GM23338 (cell line): ENCODE measurements at regions not wholly inside any gene's neighbourhood (a gene's known extent, or its start where the extent isn't known, plus 50 kb on each side); places are given as distances from the start of the nearest gene placed in this dataset.
A peak's percentile ranks its signal among the peaks of the same experiment; 100 is the strongest.

Experiments used
- ATAC-seq: fragments of 200-7000 bp; cut with Tn5 transposase; 3 replicates; pipeline ENCODE4 v1.9.1; 2020
- DNase-seq: peaks from one replicate; pipeline ENCODE4 v3.0.0-alpha.2; 2015; ENCODE audit warnings: low spot score
- H2AFZ ChIP-seq: fragments of 200-600 bp; sonication (generic); 2 replicates; pipeline ENCODE4 v1.8.0; 2016; ENCODE audit warnings: antibody characterized with exemption, mild to moderate bottlenecking, moderate library complexity
- H3F3A ChIP-seq: fragments of 200-600 bp; sonication (generic); replicated peaks from 2 replicates; pipeline ENCODE4 v1.8.0; 2017; ENCODE audit warnings: antibody characterized with exemption, mixed run types, low read depth
- H3K27ac ChIP-seq: fragments of 200-600 bp; sonication (generic); 2 replicates; pipeline ENCODE4 v1.6.1; 2016; ENCODE audit warnings: low read depth
- H3K27me3 ChIP-seq: fragments of 200-600 bp; sonication (generic); 2 replicates; pipeline ENCODE4 v1.8.0; 2016; ENCODE audit warnings: mild to moderate bottlenecking, mixed run types, moderate library complexity; ENCODE audit not compliant: insufficient read depth
- H3K36me3 ChIP-seq: fragments of 200-600 bp; sonication (generic); 2 replicates; pipeline ENCODE4 v1.8.0; 2016; ENCODE audit warnings: mild to moderate bottlenecking; ENCODE audit not compliant: insufficient read depth
- H3K4me1 ChIP-seq: fragments of 200-600 bp; sonication (generic); 2 replicates; pipeline ENCODE4 v1.8.0; 2016; ENCODE audit warnings: mild to moderate bottlenecking, moderate library complexity; ENCODE audit not compliant: insufficient read depth
- H3K4me2 ChIP-seq: fragments of 200-600 bp; sonication (generic); 2 replicates; pipeline ENCODE4 v1.7.1; 2017; ENCODE audit warnings: mixed run types
- H3K4me3 ChIP-seq: fragments of 200-600 bp; sonication (generic); 2 replicates; pipeline ENCODE4 v1.6.1; 2016; ENCODE audit warnings: mixed run types
- H3K79me2 ChIP-seq: fragments of 200-600 bp; sonication (generic); replicated peaks from 2 replicates; pipeline ENCODE4 v1.8.0; 2017; ENCODE audit warnings: mild to moderate bottlenecking; ENCODE audit not compliant: insufficient read depth
- H3K9me2 ChIP-seq: fragments of 200-600 bp; sonication (generic); 2 replicates; pipeline ENCODE4 v1.8.0; 2017; ENCODE audit not compliant: insufficient read depth
- H4K20me1 ChIP-seq: fragments of 200-600 bp; sonication (generic); replicated peaks from 2 replicates; pipeline ENCODE4 v1.8.0; 2017; ENCODE audit warnings: mild to moderate bottlenecking; ENCODE audit not compliant: insufficient read depth
- H3K27ac Mint-ChIP-seq: 2 replicates; pipeline ENCODE4 v1.8.0; 2020; ENCODE audit warnings: inconsistent platforms, mild to moderate bottlenecking, moderate library complexity, mixed read lengths
- H3K27me3 Mint-ChIP-seq: 3 replicates; pipeline ENCODE4 v1.8.0; 2022; ENCODE audit warnings: low read depth, mild to moderate bottlenecking, moderate library complexity, mixed read lengths, inconsistent platforms; ENCODE audit not compliant: insufficient read depth, poor library complexity
- H3K36me3 Mint-ChIP-seq: 3 replicates; pipeline ENCODE4 v1.8.0; 2021; ENCODE audit warnings: low read depth, mild to moderate bottlenecking, inconsistent platforms, moderate library complexity, mixed read lengths
- H3K4me1 Mint-ChIP-seq: 3 replicates; pipeline ENCODE4 v1.8.0; 2020; ENCODE audit warnings: mild to moderate bottlenecking, inconsistent platforms, mixed read lengths
- H3K4me3 Mint-ChIP-seq: 3 replicates; pipeline ENCODE4 v1.8.0; 2021; ENCODE audit warnings: moderate library complexity, mild to moderate bottlenecking, inconsistent platforms, mixed read lengths
- H3K9me3 Mint-ChIP-seq: 3 replicates; pipeline ENCODE4 v1.8.0; 2020; ENCODE audit warnings: moderate library complexity, mild to moderate bottlenecking, inconsistent platforms, mixed read lengths
- CREB1 ChIP-seq: fragments of 250-450 bp; sonication (Bioruptor Pico); IDR thresholded peaks from 2 replicates; pipeline ENCODE4 v1.5.0; 2020; ENCODE audit warnings: low read depth, mild to moderate bottlenecking, moderate library complexity
- CTCF ChIP-seq, 2 experiments: fragments of 200-600 bp in 1 of 2; sonication (generic) in 1 of 2; conservative IDR thresholded peaks; 2 replicates each; pipeline versions ENCODE4 v1.5.1 to v1.6.1; 2016 to 2017; ENCODE audit warnings: antibody characterized with exemption in 2 of 2, low read depth in 2 of 2, mild to moderate bottlenecking in 2 of 2, moderate library complexity in 1 of 2
- ETS1 ChIP-seq: IDR thresholded peaks from 2 replicates; pipeline ENCODE4 v1.6.1; 2016; ENCODE audit warnings: antibody characterized with exemption
- EZH2 ChIP-seq: fragments of 200-600 bp; sonication (generic); IDR thresholded peaks from one replicate; pipeline ENCODE4 v1.8.0; 2017; ENCODE audit warnings: antibody characterized with exemption, mild to moderate bottlenecking, low read depth; ENCODE audit not compliant: unreplicated experiment
- EZH2phosphoT487 ChIP-seq: fragments of 200-600 bp; sonication (generic); IDR thresholded peaks from one replicate; pipeline ENCODE4 v1.8.1; 2018; ENCODE audit warnings: antibody characterized with exemption; ENCODE audit not compliant: unreplicated experiment
- NANOG ChIP-seq: IDR thresholded peaks from 2 replicates; pipeline ENCODE4 v1.6.1; 2016; ENCODE audit warnings: antibody characterized with exemption, borderline replicate concordance
- POLR2AphosphoS5 ChIP-seq: IDR thresholded peaks from 2 replicates; pipeline ENCODE4 v1.6.1; 2016; ENCODE audit warnings: antibody characterized with exemption, low read depth
- REST ChIP-seq: IDR thresholded peaks from one replicate; pipeline ENCODE4 v1.6.1; 2018; ENCODE audit warnings: antibody characterized with exemption; ENCODE audit not compliant: unreplicated experiment
- ZNF114 ChIP-seq: fragments of 250-450 bp; sonication (Bioruptor Pico); IDR thresholded peaks from 2 replicates; pipeline ENCODE4 v1.5.0; 2020; ENCODE audit warnings: mild to moderate bottlenecking, moderate library complexity
- ZNF331 ChIP-seq: fragments of 250-450 bp; sonication (Bioruptor Pico); IDR thresholded peaks from 2 replicates; pipeline ENCODE4 v1.5.0; 2020; ENCODE audit warnings: low read depth, mild to moderate bottlenecking, moderate library complexity

GRCh38 chr4:35556387-35556786, 687.9 kb downstream of the ARAP2 start (continued):
- no peak for TF ChIP-seq CTCF (conservative IDR thresholded peaks at IDR 0.05; ENCODE audit: low read depth in 2 of 2)
- TF ChIP-seq CREB1 (CRISPR knock-in tag), result no peak
- no peak for TF ChIP-seq EZH2
- no peak for TF ChIP-seq NANOG
- no peak for TF ChIP-seq ZNF114 (CRISPR knock-in tag)
- TF ChIP-seq REST, result no peak
- no peak for TF ChIP-seq POLR2AphosphoS5

GRCh38 chr4:35559559-35560365, 684.6 kb downstream of the ARAP2 start:
- H3K9me3 Mint-ChIP-seq, result peaks cover 31% of the 10 kb centered on the region
- no peak overlapping the region for H2AFZ ChIP-seq
- TF ChIP-seq POLR2AphosphoS5 (no peak), CTCF (conservative IDR thresholded peaks at IDR 0.05; ENCODE audit: low read depth in 2 of 2) (no peak), ETS1 (no peak), REST (no peak), ZNF331 (no peak), EZH2phosphoT487 (no peak), ZNF114 (CRISPR knock-in tag) (no peak), CREB1 (CRISPR knock-in tag) (no peak)

More at GRCh38 chr4:35559559-35560365, 684.6 kb downstream of the ARAP2 start:
- Histone ChIP-seq H3K79me2 (no peaks in the 10 kb centered on the region), H3K27me3 (no peaks in the 10 kb centered on the region), H3K9me2 (no peaks in the 10 kb centered on the region), H3F3A (no peaks in the 10 kb centered on the region), H3K36me3 (peaks cover 6% of the 10 kb centered on the region; the same call in 1 of the 2 replicates), H3K27ac (no peak overlapping the region), H4K20me1 (no peaks in the 10 kb centered on the region), H3K4me2 (no peak overlapping the region), H3K4me1 (no peaks in the 10 kb centered on the region), H3K4me3 (no peak overlapping the region)
- Mint-ChIP-seq H3K4me1 (no peaks in the 10 kb centered on the region), H3K36me3 (peaks cover 10% of the 10 kb centered on the region), H3K27ac (no peak overlapping the region), H3K4me3 (no peak overlapping the region), H3K27me3 (no peaks in the 10 kb centered on the region)
- ATAC-seq (no peak), DNase-seq (peak; percentile 48)
